OCI-LY3 (cell line): ENCODE measurements at regions not wholly inside any gene's neighbourhood (a gene's known extent, or its start where the extent isn't known, plus 50 kb on each side); places are given as distances from the start of the nearest gene placed in this dataset.

Experiments
- H2AFZ ChIP-seq: fragments of 200-600, 300-600 bp; shearing (Covaris generic); 2 replicates; pipeline ENCODE4 v1.6.0; 2014; ENCODE audit warnings: antibody characterized with exemption, low read depth, low read length
- H3K27ac ChIP-seq: fragments of 200-600, 300-600 bp; sonication (generic); 2 replicates; pipeline ENCODE4 v1.5.1; 2014; ENCODE audit warnings: mild to moderate bottlenecking, low read length, moderate library complexity, mixed read lengths
- H3K27me3 ChIP-seq: fragments of 200-600, 300-600 bp; sonication (generic); 2 replicates; pipeline ENCODE4 v1.6.1; 2014; ENCODE audit warnings: low read depth, low read length, mixed read lengths
- H3K36me3 ChIP-seq: fragments of 200-600, 300-600 bp; sonication (generic); replicated peaks from 2 replicates; pipeline ENCODE3; 2014; ENCODE audit warnings: low read depth, low read length, mixed read lengths
- H3K4me1 ChIP-seq: fragments of 300-600, 200-600 bp; sonication (generic); 2 replicates; pipeline ENCODE4 v1.6.1; 2014; ENCODE audit warnings: low read length, mixed read lengths
- H3K4me2 ChIP-seq: fragments of 200-600, 300-600 bp; sonication (generic); 2 replicates; pipeline ENCODE4 v1.6.1; 2014; ENCODE audit warnings: low read length, mixed read lengths
- H3K4me3 ChIP-seq: fragments of 300-600, 200-600 bp; sonication (generic); 2 replicates; pipeline ENCODE4 v1.5.1; 2014; ENCODE audit warnings: antibody characterized with exemption, mild to moderate bottlenecking, low read length, moderate library complexity
- H3K79me2 ChIP-seq: fragments of 300-600, 200-600 bp; shearing (Covaris generic); 2 replicates; pipeline ENCODE4 v1.6.1; 2014; ENCODE audit warnings: mild to moderate bottlenecking, low read length, mixed read lengths
- H3K9ac ChIP-seq: fragments of 300-600, 200-600 bp; shearing (Covaris generic); 2 replicates; pipeline ENCODE4 v1.6.0; 2014; ENCODE audit warnings: mild to moderate bottlenecking, low read length, moderate library complexity
- H3K9me3 ChIP-seq: fragments of 200-600, 300-600 bp; shearing (Covaris generic); 2 replicates; pipeline ENCODE4 v1.6.1; 2014; ENCODE audit warnings: low read length, mixed read lengths; ENCODE audit not compliant: insufficient read depth
- H4K20me1 ChIP-seq: fragments of 200-600, 300-600 bp; sonication (generic); 2 replicates; pipeline ENCODE4 v1.6.1; 2016; ENCODE audit warnings: low read length, mixed read lengths; ENCODE audit not compliant: insufficient read depth
- EZH2phosphoT487 ChIP-seq: fragments of 200-600 bp; shearing (Covaris generic); IDR thresholded peaks from 2 replicates; pipeline ENCODE4 v1.6.1; 2018; ENCODE audit warnings: antibody characterized with exemption, mixed run types, low read depth
- TF ChIP-seq, protein P1 (sequence below): fragments of 200-600, 300-600 bp; sonication (generic); IDR thresholded peaks from 2 replicates; pipeline ENCODE4 v1.5.1; 2014; ENCODE audit warnings: antibody characterized with exemption, low read length, low read depth

GRCh38 chr1:237983496-237983895 is 92.8 kb upstream of the ZP4 start:
- no peak for TF ChIP-seq EZH2phosphoT487
- TF ChIP-seq, protein P1, sequence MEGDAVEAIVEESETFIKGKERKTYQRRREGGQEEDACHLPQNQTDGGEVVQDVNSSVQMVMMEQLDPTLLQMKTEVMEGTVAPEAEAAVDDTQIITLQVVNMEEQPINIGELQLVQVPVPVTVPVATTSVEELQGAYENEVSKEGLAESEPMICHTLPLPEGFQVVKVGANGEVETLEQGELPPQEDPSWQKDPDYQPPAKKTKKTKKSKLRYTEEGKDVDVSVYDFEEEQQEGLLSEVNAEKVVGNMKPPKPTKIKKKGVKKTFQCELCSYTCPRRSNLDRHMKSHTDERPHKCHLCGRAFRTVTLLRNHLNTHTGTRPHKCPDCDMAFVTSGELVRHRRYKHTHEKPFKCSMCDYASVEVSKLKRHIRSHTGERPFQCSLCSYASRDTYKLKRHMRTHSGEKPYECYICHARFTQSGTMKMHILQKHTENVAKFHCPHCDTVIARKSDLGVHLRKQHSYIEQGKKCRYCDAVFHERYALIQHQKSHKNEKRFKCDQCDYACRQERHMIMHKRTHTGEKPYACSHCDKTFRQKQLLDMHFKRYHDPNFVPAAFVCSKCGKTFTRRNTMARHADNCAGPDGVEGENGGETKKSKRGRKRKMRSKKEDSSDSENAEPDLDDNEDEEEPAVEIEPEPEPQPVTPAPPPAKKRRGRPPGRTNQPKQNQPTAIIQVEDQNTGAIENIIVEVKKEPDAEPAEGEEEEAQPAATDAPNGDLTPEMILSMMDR: no peak
- peaks cover 3% of the 10 kb centered on the region; the same call in 1 of the 2 replicates for H3K4me1 ChIP-seq
- H4K20me1 ChIP-seq: no peaks in the 10 kb centered on the region

DNA sequence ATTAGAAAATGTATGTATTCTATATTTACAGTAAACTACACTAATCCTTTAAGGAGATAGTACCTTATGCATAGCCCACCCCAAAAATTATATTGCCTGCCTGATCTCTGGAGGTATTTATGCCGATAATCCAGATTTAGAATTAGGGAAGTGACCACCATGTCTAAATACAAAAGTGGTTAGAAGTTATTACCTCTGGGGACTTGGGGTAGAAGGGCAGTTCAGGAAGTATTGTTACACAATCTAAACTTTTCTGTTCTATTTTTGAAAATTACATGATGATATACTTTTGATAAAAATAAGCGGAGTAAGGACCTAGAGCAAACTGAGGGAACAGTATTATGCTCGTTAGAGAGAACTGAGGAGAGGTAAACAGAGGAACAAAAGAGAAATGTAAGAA is 90.5 kb upstream of the ZP4 start:
- H3K4me1 ChIP-seq: peaks cover 11% of the 10 kb centered on the region
- no peak overlapping the region for H3K4me3 ChIP-seq
- TF ChIP-seq, protein P1: no peak
- no peak for TF ChIP-seq EZH2phosphoT487
- H3K27me3 ChIP-seq: no peaks in the 10 kb centered on the region
- no peaks in the 10 kb centered on the region for H3K79me2 ChIP-seq
- H3K9ac ChIP-seq: no peak overlapping the region
- no peaks in the 10 kb centered on the region for H3K9me3 ChIP-seq
- H4K20me1 ChIP-seq: no peaks in the 10 kb centered on the region
- H3K27ac ChIP-seq: no peak overlapping the region
- H3K36me3 ChIP-seq: no peaks in the 10 kb centered on the region
- no peak overlapping the region for H2AFZ ChIP-seq
- H3K4me2 ChIP-seq: no peak overlapping the region

More at GRCh38 chr1:237983496-237983895, 92.8 kb upstream of the ZP4 start:
- no peak overlapping the region; the same call in 1 of the 2 replicates for H2AFZ ChIP-seq
- H3K27ac ChIP-seq: no peak overlapping the region
- H3K36me3 ChIP-seq: no peaks in the 10 kb centered on the region
- H3K4me3 ChIP-seq: no peak overlapping the region
- no peaks in the 10 kb centered on the region for H3K9me3 ChIP-seq
- H3K9ac ChIP-seq: no peak overlapping the region
- H3K27me3 ChIP-seq: no peaks in the 10 kb centered on the region
- no peaks in the 10 kb centered on the region for H3K79me2 ChIP-seq
- H3K4me2 ChIP-seq: no peak overlapping the region

DNA sequence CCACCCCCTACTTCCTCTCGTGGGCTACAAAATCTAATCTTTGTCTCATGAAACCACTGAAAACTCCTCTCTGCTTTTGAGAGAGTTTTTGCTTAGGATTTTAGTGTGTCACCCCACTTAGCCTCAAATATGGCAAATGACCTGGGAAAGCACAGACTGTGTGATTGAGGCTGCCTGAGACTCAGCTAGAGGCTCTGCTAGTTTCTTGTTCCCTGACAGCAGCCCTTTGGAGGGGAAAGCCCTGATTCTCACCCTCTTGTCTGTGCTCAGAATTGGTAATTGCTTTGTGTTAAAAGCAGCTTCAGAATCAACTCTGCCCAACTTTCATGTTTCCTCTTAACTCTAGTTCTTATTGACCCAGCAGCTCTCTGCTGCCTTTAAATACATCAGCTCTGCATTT is 85.6 kb upstream of the ZP4 start:
- H3K9me3 ChIP-seq: no peaks in the 10 kb centered on the region
- no peaks in the 10 kb centered on the region for H3K79me2 ChIP-seq
- no peak overlapping the region for H3K4me3 ChIP-seq
- H3K27me3 ChIP-seq: no peaks in the 10 kb centered on the region
- TF ChIP-seq EZH2phosphoT487: no peak
- TF ChIP-seq, protein P1: no peak
- H3K9ac ChIP-seq: no peak overlapping the region
- no peaks in the 10 kb centered on the region for H4K20me1 ChIP-seq
- peaks cover 31% of the 10 kb centered on the region for H3K4me1 ChIP-seq
- no peak overlapping the region for H3K27ac ChIP-seq
- no peaks in the 10 kb centered on the region for H3K36me3 ChIP-seq
- peak overlapping the region; percentile 45; the same call in 1 of the 2 replicates for H2AFZ ChIP-seq
- peak overlapping the region; percentile 33 for H3K4me2 ChIP-seq

DNA sequence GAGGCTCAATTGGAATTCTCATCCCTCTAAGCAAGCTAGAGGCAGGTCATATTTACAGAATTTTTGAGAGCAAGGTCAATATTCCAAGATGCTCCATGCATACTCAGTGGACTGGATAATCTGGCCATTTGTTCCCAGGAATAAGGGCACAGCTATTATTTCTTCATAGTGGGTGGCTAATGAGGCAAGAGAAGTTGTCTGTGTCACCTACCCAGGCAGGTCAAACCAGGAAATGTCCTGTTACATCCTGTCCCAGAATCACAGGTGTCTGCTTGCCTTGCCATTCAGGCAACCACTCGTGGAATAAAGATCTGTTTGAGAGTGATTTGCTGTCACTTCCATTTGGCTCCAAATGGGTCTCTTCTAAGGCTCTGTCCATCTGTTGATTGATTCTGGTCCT is 85.2 kb upstream of the ZP4 start:
- Histone ChIP-seq H3K4me2 (peak overlapping the region; percentile 33), H4K20me1 (no peaks in the 10 kb centered on the region), H3K9me3 (no peaks in the 10 kb centered on the region), H3K9ac (no peak overlapping the region), H3K36me3 (no peaks in the 10 kb centered on the region), H3K27ac (no peak overlapping the region), H3K79me2 (no peaks in the 10 kb centered on the region), H2AFZ (peak overlapping the region; percentile 45; the same call in 1 of the 2 replicates), H3K4me3 (no peak overlapping the region), H3K4me1 (peaks cover 31% of the 10 kb centered on the region), H3K27me3 (no peaks in the 10 kb centered on the region)
- TF ChIP-seq, protein P1: no peak
- no peak for TF ChIP-seq EZH2phosphoT487
